ENCODE measurements at regions not wholly inside any gene's neighbourhood (a gene's known extent, or its start where the extent isn't known, plus 50 kb on each side); places are given as distances from the start of the nearest gene placed in this dataset.

GRCh38 chr11:80084608-80085007 is 643.8 kb upstream of the TENM4 start:
- TF ChIP-seq CBX8 (IDR thresholded peaks at IDR 0.05) (no peak), CTCF (IDR thresholded peaks at IDR 0.05) (no peak), MYC (IDR thresholded peaks at IDR 0.05; ENCODE audit: borderline replicate concordance, low read length) (no peak), CEBPB (IDR thresholded peaks at IDR 0.05) (no peak), RCOR1 (IDR thresholded peaks at IDR 0.05; ENCODE audit: low read depth, low read length) (no peak), POLR2A (IDR thresholded peaks at IDR 0.05; ENCODE audit: low read length) (no peak), TP53 (CRISPR knock-in tag; IDR thresholded peaks at IDR 0.05) (no peak), MAZ (IDR thresholded peaks at IDR 0.05; ENCODE audit: borderline replicate concordance, low read depth, low read length) (no peak), RFX5 (IDR thresholded peaks at IDR 0.05) (no peak), ZFP36 (IDR thresholded peaks at IDR 0.05; ENCODE audit: borderline replicate concordance, partially characterized antibody) (no peak), EP300 (IDR thresholded peaks at IDR 0.05) (no peak)
- TF ChIP-seq, protein P1, sequence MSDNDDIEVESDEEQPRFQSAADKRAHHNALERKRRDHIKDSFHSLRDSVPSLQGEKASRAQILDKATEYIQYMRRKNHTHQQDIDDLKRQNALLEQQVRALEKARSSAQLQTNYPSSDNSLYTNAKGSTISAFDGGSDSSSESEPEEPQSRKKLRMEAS (IDR thresholded peaks at IDR 0.05): no peak
- TF ChIP-seq, protein P2, sequence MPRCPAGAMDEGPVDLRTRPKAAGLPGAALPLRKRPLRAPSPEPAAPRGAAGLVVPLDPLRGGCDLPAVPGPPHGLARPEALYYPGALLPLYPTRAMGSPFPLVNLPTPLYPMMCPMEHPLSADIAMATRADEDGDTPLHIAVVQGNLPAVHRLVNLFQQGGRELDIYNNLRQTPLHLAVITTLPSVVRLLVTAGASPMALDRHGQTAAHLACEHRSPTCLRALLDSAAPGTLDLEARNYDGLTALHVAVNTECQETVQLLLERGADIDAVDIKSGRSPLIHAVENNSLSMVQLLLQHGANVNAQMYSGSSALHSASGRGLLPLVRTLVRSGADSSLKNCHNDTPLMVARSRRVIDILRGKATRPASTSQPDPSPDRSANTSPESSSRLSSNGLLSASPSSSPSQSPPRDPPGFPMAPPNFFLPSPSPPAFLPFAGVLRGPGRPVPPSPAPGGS (IDR thresholded peaks at IDR 0.05): no peak
